ENCODE measurements at regions not wholly inside any gene's neighbourhood (a gene's known extent, or its start where the extent isn't known, plus 50 kb on each side); places are given as distances from the start of the nearest gene placed in this dataset.

GRCh38 chr2:133824869-133825268 lies 256.6 kb upstream of the NCKAP5 start:
- TF ChIP-seq, protein P1, sequence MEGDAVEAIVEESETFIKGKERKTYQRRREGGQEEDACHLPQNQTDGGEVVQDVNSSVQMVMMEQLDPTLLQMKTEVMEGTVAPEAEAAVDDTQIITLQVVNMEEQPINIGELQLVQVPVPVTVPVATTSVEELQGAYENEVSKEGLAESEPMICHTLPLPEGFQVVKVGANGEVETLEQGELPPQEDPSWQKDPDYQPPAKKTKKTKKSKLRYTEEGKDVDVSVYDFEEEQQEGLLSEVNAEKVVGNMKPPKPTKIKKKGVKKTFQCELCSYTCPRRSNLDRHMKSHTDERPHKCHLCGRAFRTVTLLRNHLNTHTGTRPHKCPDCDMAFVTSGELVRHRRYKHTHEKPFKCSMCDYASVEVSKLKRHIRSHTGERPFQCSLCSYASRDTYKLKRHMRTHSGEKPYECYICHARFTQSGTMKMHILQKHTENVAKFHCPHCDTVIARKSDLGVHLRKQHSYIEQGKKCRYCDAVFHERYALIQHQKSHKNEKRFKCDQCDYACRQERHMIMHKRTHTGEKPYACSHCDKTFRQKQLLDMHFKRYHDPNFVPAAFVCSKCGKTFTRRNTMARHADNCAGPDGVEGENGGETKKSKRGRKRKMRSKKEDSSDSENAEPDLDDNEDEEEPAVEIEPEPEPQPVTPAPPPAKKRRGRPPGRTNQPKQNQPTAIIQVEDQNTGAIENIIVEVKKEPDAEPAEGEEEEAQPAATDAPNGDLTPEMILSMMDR (IDR thresholded peaks at IDR 0.05) = no peak
- TF ChIP-seq POLR2A (IDR thresholded peaks at IDR 0.05) = no peak
